SJSA1 (cell line): ENCODE measurements at regions not wholly inside any gene's neighbourhood (a gene's known extent, or its start where the extent isn't known, plus 50 kb on each side); places are given as distances from the start of the nearest gene placed in this dataset.
"Not testable (repeated sequence)": the region's sequence is repeated elsewhere in the genome, so short reads cannot be mapped to it uniquely, and the experiment has no call there.

Experiments
- DNase-seq, 2 experiments: peaks; one replicate each; pipeline ENCODE4 v3.0.0-alpha.2; 2015 to 2020; ENCODE audit warnings: low spot score in 2 of 2, low read depth in 1 of 2
- H3K27ac ChIP-seq: fragments of 250-450 bp; sonication (Bioruptor Pico); 2 replicates; pipeline ENCODE4 v1.5.1; 2020; ENCODE audit warnings: mild to moderate bottlenecking, moderate library complexity
- H3K27me3 ChIP-seq: fragments of 250-450 bp; sonication (Bioruptor Pico); replicated peaks from 2 replicates; pipeline ENCODE4 v1.5.1; 2020; ENCODE audit warnings: mild to moderate bottlenecking, moderate library complexity
- H3K36me3 ChIP-seq: fragments of 250-450 bp; sonication (Bioruptor Pico); 2 replicates; pipeline ENCODE4 v1.5.1; 2020; ENCODE audit warnings: mild to moderate bottlenecking
- H3K4me1 ChIP-seq: fragments of 250-450 bp; sonication (Bioruptor Pico); replicated peaks from 2 replicates; pipeline ENCODE4 v1.6.1; 2021; ENCODE audit warnings: mild to moderate bottlenecking
- H3K4me3 ChIP-seq: fragments of 250-450 bp; sonication (Bioruptor Pico); 2 replicates; pipeline ENCODE4 v1.5.1; 2020; ENCODE audit warnings: mild to moderate bottlenecking
- H3K9me3 ChIP-seq: fragments of 250-450 bp; sonication (Bioruptor Pico); replicated peaks from 2 replicates; pipeline ENCODE4 v1.5.1; 2020; ENCODE audit warnings: mild to moderate bottlenecking

DNA sequence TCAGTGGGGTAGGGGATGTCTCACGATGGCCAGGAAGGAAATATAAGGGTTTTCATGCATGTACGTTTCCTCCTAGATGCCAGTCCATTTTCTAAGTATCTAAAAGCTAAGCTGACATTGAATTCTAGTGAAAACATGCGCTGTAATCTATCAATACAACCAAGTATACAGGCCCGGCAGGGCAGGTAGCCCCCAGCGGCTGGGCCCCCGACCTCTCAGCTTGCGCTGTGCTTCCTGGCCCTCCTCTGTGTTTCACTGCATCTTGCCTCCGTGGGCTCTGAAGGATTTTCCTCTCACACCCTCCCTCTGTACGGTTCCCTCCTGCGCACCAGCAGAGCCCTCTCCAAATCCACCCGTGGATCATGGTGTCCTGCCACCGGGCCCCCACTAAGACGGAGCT is 524.8 kb downstream of the ZNF516 start:
- no peaks in the 10 kb centered on the region for H3K9me3 ChIP-seq
- H3K27me3 ChIP-seq, result no peaks in the 10 kb centered on the region
- H3K27ac ChIP-seq, result no peak overlapping the region
- no peak overlapping the region for H3K4me3 ChIP-seq
- DNase-seq, result no peak
- no peaks in the 10 kb centered on the region for H3K4me1 ChIP-seq
- H3K36me3 ChIP-seq, result no peaks in the 10 kb centered on the region

GRCh38 chr18:75966431-75966830 is 528.6 kb downstream of the ZNF516 start:
- Histone ChIP-seq H3K4me1 (no peaks in the 10 kb centered on the region), H3K9me3 (no peaks in the 10 kb centered on the region), H3K27ac (no peak overlapping the region), H3K27me3 (peaks cover 7% of the 10 kb centered on the region), H3K4me3 (no peak overlapping the region), H3K36me3 (no peaks in the 10 kb centered on the region)
- no peak for DNase-seq

DNA sequence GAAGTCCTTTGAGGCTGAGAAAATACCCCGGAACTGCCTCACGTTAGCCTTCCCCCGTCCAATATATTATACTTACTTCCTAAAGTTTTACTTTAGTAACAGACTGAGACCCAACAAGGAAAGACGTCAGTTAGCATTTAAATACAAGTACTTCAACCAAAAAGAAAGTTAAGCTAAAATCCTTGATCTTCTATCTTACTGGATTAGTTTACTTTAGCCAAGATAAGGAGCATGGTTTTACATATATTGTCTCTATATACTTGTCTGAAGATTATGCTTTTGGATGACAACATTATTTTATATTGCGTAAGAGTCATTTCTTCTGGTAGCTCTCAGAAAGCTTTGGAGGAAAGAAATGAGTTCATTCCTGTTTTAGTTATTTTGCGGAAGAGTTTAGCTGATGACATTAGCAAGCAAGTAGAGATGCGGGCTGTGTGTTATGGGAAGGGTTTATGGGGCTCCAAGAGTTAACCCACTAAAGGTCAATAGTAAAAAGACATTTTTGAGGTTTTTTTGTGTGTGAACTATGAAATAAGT is 532.9 kb downstream of the ZNF516 start:
- Histone ChIP-seq H3K27ac (no peak overlapping the region), H3K27me3 (peaks cover 7% of the 10 kb centered on the region), H3K4me1 (no peaks in the 10 kb centered on the region), H3K9me3 (no peaks in the 10 kb centered on the region), H3K36me3 (no peaks in the 10 kb centered on the region), H3K4me3 (no peak overlapping the region)
- DNase-seq, result no peak

GRCh38 chr18:75960356-75960755 is 532.9 kb upstream of the SMIM21 start:
- H3K4me3 ChIP-seq, H3K36me3 ChIP-seq, H3K27ac ChIP-seq, H3K4me1 ChIP-seq, DNase-seq, H3K9me3 ChIP-seq, H3K27me3 ChIP-seq: not testable (repeated sequence)

DNA sequence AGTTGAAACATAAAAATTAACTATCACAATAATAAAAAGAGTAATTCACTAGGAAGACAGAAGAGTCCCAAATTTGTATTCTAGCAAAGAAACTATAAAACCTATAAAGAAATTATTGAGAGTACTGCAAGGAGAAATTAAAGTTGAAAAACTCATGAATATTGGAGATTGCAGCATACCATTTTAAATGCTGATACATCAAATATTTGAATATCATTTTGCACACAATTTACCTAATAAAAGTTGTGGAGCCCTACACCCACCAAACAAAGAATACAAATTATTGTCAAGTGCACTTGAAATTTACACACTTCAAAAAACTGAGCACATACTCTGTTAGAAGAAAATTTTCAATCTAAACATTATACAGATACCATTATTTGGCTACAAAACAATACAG is 531.6 kb upstream of the SMIM21 start:
- H3K9me3 ChIP-seq, result no peaks in the 10 kb centered on the region
- DNase-seq, result no peak
- H3K4me3 ChIP-seq, result no peak overlapping the region
- no peaks in the 10 kb centered on the region for H3K4me1 ChIP-seq
- H3K36me3 ChIP-seq, result no peaks in the 10 kb centered on the region
- H3K27me3 ChIP-seq, result peaks cover 7% of the 10 kb centered on the region
- H3K27ac ChIP-seq, result no peak overlapping the region

DNA sequence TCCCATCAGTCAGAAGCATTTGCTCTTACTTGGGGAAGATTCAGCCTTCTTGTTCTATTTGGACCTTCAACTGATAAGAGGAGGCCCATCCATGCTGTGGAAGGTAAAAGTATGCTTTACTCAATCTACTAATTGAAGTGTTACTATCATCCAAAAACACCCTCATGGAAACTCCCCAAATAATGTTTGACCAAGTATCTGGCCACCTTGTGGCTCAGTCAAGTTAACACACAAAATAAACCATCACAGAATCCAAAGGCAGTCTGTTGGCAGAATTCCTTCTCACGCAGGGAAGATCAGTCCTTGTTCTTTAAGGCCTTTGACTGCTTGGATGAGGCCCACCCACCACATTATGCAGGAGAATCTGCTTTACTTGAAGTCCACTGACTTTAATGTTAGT is 531.2 kb upstream of the SMIM21 start:
- Histone ChIP-seq H3K27me3 (peaks cover 7% of the 10 kb centered on the region), H3K4me3 (no peak overlapping the region), H3K9me3 (no peaks in the 10 kb centered on the region), H3K36me3 (no peaks in the 10 kb centered on the region), H3K4me1 (no peaks in the 10 kb centered on the region), H3K27ac (no peak overlapping the region)
- no peak for DNase-seq

- H3K4me1 ChIP-seq, result no peaks in the 10 kb centered on the region
- no peak overlapping the region for H3K27ac ChIP-seq
- no peaks in the 10 kb centered on the region for H3K36me3 ChIP-seq
- H3K9me3 ChIP-seq, result no peaks in the 10 kb centered on the region; the same call in 1 of the 2 replicates
- no peaks in the 10 kb centered on the region for H3K27me3 ChIP-seq
- H3K4me3 ChIP-seq, result no peak overlapping the region
- DNase-seq, result no peak
Observed at GRCh38 chr18:75945265-75945933, 517.9 kb upstream of the SMIM21 start.

GRCh38 chr18:75937306-75937705 is 509.8 kb upstream of the SMIM21 start:
- no peak overlapping the region for H3K4me3 ChIP-seq
- no peaks in the 10 kb centered on the region for H3K4me1 ChIP-seq
- no peak for DNase-seq
- H3K9me3 ChIP-seq, result no peaks in the 10 kb centered on the region; the same call in 1 of the 2 replicates
- no peaks in the 10 kb centered on the region for H3K36me3 ChIP-seq
- no peak overlapping the region for H3K27ac ChIP-seq
- no peaks in the 10 kb centered on the region for H3K27me3 ChIP-seq

- Histone ChIP-seq H3K4me1 (no peaks in the 10 kb centered on the region), H3K27ac (no peak overlapping the region), H3K4me3 (no peak overlapping the region), H3K27me3 (no peaks in the 10 kb centered on the region), H3K9me3 (no peaks in the 10 kb centered on the region; the same call in 1 of the 2 replicates), H3K36me3 (no peaks in the 10 kb centered on the region)
- no peak for DNase-seq
Observed at GRCh38 chr18:75936862-75937261, 509.4 kb upstream of the SMIM21 start.

- Histone ChIP-seq H3K9me3 (no peaks in the 10 kb centered on the region), H3K4me3 (no peak overlapping the region), H3K27me3 (0 out of 2 replicates have a peak, but pooled peaks cover 2% of the 10 kb centered on the region), H3K27ac (no peak overlapping the region), H3K4me1 (no peaks in the 10 kb centered on the region), H3K36me3 (no peaks in the 10 kb centered on the region)
- no peak for DNase-seq
Observed at GRCh38 chr18:75931079-75931478, 503.6 kb upstream of the SMIM21 start.

DNA sequence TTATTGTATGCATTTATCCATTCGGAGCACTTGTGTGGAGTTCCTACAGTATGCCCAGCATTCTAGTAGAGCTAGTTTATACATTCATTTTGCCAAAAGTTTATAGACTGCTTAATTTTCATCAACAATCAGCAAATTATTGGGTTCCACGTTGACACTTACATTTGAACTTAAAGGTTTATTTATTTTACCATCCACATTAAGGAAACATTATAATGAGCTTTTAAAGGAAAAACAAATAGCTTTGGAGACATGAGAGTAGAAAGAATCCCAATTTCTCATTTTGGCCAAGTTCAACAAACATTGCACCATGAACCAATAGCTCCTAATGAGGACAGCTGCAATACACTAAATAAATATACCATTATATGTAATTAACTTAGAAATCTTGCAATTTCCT is 501.2 kb upstream of the SMIM21 start:
- 0 out of 2 replicates have a peak, but pooled peaks cover 2% of the 10 kb centered on the region for H3K27me3 ChIP-seq
- no peaks in the 10 kb centered on the region for H3K4me1 ChIP-seq
- DNase-seq, result no peak
- H3K27ac ChIP-seq, result no peak overlapping the region
- H3K36me3 ChIP-seq, result no peaks in the 10 kb centered on the region
- H3K9me3 ChIP-seq, result no peaks in the 10 kb centered on the region
- no peak overlapping the region for H3K4me3 ChIP-seq

- H3K4me3 ChIP-seq, result no peak overlapping the region
- H3K27ac ChIP-seq, result no peak overlapping the region
- H3K9me3 ChIP-seq, result no peaks in the 10 kb centered on the region
- no peaks in the 10 kb centered on the region for H3K4me1 ChIP-seq
- DNase-seq, result no peak
- H3K27me3 ChIP-seq, result 0 out of 2 replicates have a peak, but pooled peaks cover 2% of the 10 kb centered on the region
- H3K36me3 ChIP-seq, result no peaks in the 10 kb centered on the region
Observed at GRCh38 chr18:75927791-75928190, 500.3 kb upstream of the SMIM21 start.

DNA sequence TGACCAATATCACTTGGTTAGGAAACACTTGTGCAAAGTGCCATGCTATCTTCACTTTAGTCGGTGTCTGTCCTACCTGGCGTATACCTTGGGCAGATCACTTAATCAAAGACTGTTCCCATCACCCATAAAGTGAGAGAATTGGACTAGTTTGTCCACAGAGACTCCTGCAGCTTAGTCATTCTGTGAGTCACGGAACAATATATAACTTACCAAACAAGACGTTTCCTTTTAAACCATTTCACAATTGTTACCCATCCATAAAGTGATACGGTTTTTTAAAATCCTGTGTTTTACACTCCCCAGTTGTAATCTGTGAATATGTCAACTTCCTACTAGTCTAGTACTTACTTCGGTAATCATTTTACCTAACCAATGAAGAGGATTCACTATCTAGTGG is 499.3 kb upstream of the SMIM21 start:
- H3K4me1 ChIP-seq, result no peaks in the 10 kb centered on the region
- H3K9me3 ChIP-seq, result no peaks in the 10 kb centered on the region
- H3K36me3 ChIP-seq, result no peaks in the 10 kb centered on the region
- H3K27me3 ChIP-seq, result 0 out of 2 replicates have a peak, but pooled peaks cover 2% of the 10 kb centered on the region
- DNase-seq, result no peak
- no peak overlapping the region for H3K27ac ChIP-seq
- H3K4me3 ChIP-seq, result no peak overlapping the region

DNA sequence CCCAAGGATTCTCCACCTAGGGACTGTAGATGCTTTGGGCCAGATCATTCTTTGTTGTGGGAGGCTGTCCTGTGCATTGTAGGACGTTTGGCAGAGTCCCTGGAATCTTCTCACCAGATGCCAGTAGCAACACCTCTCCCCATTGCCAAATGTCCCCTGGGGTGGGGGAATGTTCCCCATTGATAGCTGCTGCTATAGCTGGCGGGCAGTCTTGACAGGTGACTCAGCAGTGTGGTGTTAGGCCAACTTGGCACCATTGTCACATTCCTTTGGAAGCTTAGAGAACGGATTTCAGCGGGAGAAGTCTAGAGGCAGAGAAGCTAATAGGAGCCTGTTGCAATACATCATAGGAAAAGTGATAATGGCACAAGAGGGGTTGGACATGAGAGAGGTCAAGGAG is 495.7 kb upstream of the SMIM21 start:
- Histone ChIP-seq H3K36me3 (no peaks in the 10 kb centered on the region), H3K9me3 (no peaks in the 10 kb centered on the region), H3K4me1 (no peaks in the 10 kb centered on the region), H3K27me3 (no peaks in the 10 kb centered on the region), H3K27ac (no peak overlapping the region), H3K4me3 (no peak overlapping the region)
- peak; percentile 7 to 50 for DNase-seq

GRCh38 chr18:75916624-75916982 is 489.1 kb upstream of the SMIM21 start:
- H3K27ac ChIP-seq, result no peak overlapping the region
- DNase-seq, result no peak
- H3K27me3 ChIP-seq, result peaks cover 12% of the 10 kb centered on the region; the same call in 1 of the 2 replicates
- no peaks in the 10 kb centered on the region for H3K36me3 ChIP-seq
- H3K9me3 ChIP-seq, result no peaks in the 10 kb centered on the region
- no peak overlapping the region; the same call in 1 of the 2 replicates for H3K4me3 ChIP-seq
- no peaks in the 10 kb centered on the region for H3K4me1 ChIP-seq
